ENCODE measurements at regions not wholly inside any gene's neighbourhood (a gene's known extent, or its start where the extent isn't known, plus 50 kb on each side); places are given as distances from the start of the nearest gene placed in this dataset.

DNA sequence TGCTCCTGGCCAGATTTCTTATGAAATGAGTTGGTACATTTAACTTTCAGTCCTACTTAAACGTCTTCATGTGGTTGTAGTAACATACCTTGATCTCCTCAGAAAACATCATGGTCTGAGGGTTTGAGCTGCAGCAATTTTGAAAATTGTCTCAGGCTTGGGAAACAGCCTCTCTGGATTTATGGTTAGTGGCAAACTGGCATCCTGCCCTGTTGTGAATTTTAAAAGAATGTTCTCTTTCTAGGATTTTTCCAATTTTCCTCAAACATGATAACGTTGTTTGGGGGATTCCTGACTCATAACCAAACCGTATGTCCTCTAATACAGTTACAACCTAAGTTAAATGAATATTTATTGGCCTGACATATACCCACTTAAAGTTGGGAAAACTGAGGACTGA, 624.4 kb downstream of the LMO4 start:
- no peak for DNase-seq (ENCODE audit: low spot score)

DNA sequence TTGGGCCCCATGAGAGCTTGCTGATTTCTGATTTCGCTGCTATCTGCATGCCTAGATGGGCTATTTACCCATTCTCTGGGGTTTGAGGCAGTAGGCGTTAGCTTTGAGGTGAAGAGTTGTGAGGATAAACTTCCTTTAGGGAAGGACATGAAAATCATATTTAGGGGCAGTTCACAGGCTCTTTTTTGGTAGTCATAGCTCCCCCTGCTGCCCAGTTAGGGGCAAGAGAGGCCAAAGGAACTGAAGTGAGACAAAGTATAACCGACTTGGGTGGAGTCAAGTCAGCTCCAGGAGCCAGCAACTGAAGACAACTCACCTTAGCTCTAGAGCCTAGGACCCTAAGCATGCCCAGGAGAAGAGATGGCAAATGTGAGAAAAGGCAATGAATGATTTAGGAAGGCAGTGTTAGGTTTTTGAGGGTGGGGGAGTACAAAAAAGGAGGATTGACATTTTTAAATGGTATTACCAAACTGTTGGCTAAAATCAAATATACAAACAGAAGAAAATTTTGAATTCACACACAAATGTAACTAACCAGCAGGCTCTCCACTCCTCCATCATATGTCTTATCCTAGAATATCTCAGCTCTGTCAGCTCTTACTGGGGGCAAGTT, 625.2 kb downstream of the LMO4 start:
- peak; percentile 65 for DNase-seq (ENCODE audit: low spot score)

DNA sequence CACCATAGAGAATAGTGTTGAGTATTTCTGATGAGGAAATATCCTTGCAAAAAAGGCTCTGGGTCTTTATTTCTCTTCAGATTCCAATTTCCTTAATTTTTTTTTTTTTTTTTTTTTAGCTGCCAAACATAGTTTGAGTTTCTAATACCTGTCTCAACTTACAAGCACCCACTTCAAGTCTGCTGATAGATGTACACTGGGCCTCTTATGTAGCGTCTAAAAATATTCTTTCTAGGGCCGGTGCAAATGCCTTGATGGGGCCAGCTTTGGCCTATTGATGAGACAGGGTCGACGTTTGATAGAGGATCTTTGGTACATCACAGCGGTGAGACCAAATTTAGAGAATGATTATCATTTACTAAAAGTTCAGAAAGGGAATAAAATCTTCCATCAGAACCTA, 626.4 kb downstream of the LMO4 start:
- no peak for DNase-seq (ENCODE audit: low spot score)

DNA sequence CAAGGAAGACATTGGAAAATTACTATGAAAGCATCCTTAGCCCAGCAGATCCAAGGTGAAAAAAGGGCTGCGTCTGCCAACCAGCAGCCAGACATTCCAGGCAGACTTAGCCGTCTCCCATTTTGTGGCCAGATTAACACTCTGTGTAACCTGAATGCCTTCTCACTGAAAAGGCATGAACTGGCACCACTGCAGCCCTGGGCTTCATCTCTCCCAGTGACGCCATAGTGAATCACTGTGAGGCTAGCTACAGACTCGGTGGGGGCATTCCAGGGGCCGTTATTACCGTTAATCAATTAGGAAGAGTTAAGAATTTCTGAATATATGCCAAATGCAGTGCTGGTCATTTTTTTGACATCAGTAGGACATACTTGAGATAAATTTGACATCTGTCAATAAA, 627.4 kb downstream of the LMO4 start:
- no peak for DNase-seq (ENCODE audit: low spot score)

DNA sequence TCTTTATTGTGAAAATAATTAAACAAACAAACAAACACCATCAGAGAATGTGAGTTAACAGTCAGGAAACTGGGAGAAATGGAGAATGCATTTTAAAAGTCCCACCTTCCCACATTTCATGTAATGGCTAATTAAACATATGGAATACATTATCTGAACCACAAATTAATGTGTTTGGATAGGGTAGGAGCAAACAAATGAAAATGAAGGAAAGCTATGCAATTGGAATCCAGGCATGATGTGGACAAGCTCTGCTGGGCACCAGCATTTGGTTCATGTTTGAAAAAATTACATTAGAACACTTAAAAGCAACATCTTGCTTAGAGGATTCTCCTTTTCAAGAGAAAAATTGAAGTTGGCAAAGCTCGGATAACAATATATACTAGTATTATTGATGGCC, 628.1 kb downstream of the LMO4 start:
- no peak for DNase-seq (ENCODE audit: low spot score)

DNA sequence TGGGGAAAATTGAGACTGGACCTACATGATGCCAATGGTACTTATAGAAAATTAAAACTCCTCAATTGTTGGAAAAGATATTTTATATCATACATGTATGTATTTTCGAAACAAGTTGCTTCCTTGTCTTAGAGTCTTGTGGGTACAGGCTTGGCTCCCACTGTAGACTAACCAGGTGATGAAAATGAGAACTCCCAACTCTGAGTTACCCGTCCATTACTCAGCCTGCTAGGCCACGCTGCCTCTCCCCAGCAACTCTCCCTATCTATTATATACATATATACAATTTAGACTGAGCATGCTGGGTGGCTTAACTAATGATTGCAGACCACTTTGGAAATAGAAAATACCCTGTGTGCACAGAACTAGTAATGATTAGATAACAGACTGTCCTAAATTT, 628.7 kb downstream of the LMO4 start:
- no peak for DNase-seq (ENCODE audit: low spot score)

DNA sequence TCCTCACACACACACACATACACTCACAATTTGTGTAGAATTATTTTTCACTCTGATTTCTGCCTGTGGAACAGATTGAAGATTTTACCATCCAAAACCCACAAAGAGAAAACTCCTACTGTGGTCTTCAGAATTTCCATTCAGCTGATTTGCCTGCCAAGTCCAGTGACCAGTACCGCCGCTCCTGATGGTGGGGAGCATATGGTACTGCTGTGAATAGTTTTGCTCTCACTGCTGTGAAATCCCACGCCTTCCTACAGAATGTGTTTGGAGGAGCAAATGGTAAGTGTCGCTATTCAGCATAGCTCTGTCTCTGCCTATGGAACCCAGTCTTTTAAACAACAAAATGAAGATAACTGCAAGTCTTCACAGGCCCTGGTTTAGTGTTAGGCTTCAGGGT, 629.5 kb downstream of the LMO4 start:
- DNase-seq (ENCODE audit: low spot score), result no peak

DNA sequence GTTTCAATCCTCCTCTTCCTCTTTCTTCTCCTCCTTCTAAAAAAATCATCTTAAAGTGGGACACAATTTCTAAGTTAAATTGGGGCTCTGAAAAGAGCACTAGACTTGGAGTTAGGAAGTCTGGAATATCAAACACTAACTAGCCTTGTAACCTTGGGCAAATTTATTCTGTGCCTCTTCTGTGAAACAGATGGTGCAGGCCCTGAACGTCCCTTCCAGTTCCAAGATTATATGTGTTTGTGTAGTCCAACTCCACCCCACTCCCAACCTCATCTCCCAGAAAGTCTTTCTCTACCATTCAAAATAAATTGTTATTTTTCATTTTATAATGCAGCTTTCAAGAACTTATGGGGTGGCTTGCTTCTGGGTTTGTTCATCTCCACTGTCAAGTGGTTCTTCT, 630.0 kb downstream of the LMO4 start:
- no peak for DNase-seq (ENCODE audit: low spot score)

DNA sequence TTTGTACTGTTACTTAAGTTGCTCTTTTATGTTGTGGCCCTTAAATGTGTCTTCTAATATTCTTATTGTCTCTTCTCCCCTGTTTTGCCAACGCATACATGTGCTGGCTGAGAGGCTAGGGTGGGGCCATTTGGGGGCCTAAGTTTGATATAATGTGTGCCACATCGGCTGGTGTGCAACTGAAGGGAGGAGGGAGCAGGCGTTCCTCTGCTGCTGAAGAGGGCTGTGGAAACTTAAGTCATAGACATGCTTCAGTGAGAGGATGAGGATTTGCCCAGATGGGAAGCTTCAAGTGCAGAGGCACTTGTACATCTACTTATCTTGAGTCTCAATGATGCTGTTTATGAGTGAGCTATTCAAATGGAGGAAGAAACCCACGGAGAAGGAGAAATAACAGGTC, 630.6 kb downstream of the LMO4 start:
- no peak for DNase-seq (ENCODE audit: low spot score)

DNA sequence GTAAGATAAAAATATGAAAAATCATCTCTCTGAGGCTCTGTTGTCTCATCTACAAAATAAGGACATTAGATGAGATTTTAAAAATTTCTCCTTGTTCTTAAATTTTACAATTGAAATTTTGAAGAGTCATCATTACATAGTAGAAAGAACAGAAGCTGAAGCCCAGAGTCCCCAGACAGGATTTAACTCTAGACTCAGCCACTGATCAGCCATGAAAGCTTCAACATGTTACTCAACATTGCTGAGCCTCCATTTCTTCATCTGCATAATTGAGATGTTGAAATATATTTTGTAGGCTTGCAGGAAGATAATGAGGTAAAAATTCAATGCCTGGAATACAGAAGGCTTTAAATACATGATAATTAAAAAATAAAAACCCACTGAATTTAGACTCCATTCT, 633.3 kb downstream of the LMO4 start:
- no peak for DNase-seq (ENCODE audit: low spot score)

DNA sequence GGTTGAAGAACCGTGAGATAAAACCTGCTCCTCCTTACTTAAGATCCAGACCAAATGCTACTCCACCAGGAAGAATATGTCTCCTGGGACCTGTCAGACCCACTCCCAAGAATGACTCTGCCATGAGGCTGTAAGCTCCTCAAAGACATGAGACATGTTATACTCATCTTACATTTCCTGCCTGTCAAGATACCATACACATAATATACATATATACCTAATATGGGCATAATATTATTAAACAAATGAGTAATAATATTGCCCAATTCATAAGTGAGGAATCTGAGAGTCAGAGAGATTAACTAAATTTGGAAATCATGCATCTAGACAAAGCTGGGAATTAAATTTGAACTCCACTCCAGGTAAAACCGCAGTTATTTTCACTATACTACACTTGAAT, 634.9 kb downstream of the LMO4 start:
- no peak for DNase-seq (ENCODE audit: low spot score)

DNA sequence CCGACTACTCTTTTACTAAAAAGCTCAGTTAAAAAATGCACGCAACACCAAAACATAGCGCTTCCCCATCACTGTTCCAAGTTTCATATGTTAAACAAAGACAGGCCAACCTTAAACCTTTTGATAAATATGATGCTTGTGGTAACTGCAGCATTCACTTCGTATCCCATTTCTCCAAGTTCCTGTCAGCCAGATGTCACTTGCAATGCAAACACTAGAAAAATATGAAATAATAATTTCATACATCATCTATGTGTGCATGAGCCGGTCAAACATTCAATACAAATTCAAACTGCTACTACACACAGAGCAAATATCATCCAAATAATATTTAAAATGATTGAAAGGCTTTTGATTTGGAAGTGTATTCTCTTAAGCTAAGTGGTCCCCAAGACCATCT, 636.5 kb downstream of the LMO4 start:
- DNase-seq (ENCODE audit: low spot score), result no peak

DNA sequence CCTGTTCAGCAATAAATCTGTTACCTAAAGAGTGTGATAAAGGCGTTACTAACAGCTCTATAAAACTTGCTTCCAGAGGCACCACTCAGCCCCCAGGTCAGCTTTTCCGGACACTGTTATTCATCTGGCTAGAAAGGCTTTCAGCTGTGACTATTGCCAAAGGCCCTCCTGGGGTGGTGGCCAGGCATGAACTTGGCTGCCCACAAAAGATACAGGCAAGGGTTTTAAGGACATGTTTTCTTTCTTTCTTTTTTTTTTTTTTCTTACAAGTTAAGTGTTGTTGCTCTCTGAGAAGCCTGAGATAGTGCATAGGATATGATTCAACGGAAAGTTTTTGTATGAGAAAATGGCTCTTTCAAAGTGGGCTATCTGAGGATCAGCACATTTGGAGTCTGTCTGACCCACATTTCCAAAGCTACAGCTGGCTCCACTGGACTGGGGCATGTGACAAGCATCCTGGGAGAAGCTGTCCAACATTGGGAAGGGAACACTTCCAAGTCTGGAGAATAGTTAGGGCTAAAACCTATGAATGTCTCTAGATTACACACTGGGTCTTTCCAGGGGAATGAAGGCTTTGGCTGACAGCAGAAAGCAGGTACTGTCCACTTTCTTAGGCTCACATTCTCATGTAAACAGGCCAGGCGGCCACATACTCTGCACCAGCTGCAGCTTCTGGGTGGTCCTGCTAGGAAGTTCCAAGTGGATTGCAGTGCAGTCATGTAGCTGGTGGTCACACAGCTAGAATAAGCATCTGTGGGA, 639.7 kb downstream of the LMO4 start:
- DNase-seq (ENCODE audit: low spot score), result no peak

DNA sequence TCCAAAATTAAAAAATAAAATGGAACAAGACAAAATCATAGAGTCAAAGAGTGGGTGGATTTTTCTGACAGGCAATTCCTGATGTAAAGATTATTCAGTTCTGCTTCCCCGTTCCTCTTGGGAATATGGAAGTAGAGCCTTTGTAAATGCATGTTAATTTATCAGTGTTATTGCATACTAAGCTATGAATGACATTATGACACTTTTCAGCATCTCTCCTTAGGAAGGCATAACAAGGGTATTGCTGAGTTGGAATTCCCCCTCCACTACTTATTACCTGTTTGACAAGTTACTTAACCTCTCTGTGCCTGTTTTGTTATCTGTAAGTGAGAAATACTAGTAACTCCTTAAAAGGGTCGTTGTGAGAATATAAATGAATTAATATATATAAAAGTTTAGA, 640.4 kb downstream of the LMO4 start:
- DNase-seq (ENCODE audit: low spot score), result no peak

DNA sequence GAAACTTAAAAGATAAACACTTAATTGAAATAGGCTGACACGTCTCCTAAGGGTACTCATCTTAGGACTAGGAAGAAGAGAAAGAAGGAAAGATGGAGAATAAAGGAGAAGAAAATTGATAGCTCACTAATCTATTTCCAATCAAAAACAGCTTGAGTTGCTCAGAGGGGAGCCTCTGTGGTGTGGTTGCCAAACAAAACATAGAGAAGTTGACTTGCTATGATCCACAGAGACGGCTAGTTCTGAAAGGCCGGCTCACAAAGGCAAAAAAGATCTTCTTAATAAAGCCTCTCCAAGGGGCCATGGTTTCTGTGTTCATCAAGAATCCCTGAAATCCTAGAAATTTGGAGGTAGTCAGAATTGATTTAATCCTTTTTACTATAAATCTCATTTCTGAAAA, 644.1 kb downstream of the LMO4 start:
- no peak for DNase-seq (ENCODE audit: low spot score)

DNA sequence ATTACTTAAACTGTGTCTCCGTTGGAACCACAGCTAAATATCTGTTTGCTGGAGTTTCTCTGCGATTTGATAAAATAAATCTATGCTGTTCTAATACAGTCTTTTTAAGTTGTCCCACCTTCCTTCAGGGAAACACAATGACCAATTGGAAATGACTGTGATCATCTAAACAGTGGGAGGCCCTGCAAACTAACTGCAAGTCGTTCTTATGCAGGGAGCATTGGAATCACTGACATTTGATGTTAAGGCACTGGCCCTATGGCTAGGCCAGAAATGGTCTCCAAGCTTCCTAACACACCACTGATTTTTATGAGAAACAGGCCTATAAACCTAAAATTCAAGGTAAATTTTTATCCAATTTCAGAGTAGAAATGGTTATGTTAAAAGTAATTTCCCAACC, 645.2 kb downstream of the LMO4 start:
- DNase-seq (ENCODE audit: low spot score), result no peak

DNA sequence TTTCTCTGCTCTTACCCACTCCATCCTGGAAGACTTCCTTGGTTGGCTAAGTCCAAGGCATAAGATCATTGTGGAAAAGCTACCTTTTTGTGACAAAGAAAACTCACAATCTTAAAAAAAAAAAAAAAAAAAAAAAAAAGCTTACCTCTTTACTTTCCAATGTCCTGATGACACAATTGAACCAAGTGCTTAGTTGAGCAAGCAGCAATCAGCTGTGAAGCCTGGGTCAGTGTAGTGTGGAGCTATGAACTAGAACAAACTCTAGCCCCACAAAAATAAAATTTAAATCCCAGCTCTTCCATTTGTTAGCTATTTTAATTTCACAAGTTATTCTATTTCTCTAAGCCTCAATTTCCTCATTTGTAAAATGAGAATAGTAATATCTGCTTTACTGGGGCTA, 647.6 kb downstream of the LMO4 start:
- DNase-seq (ENCODE audit: low spot score), result no peak

DNA sequence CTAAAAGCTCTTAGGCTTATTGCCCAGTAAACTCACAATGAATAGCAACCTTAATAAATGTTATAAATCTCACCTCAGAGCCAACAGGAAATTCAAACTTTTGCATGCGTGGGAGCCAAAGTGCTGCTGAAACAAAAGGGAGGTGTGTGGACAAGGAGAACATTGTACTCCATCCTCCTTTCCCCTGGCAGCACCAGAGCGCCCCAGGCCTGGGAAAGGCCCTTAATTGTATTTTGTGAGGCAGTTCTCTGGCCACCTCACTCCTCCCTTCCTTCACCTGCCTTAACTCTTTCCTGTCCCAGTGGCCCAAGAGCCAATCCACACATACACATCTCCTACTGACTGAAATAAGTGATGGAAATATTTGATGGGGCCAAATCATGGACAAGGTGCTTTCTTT, 648.5 kb downstream of the LMO4 start:
- no peak for DNase-seq (ENCODE audit: low spot score)

DNA sequence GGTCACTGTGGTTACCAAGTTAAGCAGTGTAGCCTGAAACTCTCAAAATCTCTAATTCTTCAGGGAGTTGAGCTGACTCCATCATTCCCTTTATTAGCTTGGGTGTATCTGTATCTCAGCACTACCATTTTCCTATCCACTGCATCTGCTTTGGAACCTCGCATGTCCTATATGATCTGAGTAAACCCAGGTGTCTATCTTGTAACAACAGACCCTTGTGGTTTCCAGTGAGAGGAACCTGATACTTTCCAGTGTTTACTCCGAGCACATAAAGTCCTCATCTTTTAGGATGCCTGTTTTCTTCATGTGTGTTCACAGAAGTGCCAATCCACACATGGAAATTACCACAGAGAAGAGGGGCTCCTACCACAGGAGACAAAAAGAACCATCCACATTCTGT, 650.4 kb downstream of the LMO4 start:
- peak; percentile 57 for DNase-seq (ENCODE audit: low spot score)

DNA sequence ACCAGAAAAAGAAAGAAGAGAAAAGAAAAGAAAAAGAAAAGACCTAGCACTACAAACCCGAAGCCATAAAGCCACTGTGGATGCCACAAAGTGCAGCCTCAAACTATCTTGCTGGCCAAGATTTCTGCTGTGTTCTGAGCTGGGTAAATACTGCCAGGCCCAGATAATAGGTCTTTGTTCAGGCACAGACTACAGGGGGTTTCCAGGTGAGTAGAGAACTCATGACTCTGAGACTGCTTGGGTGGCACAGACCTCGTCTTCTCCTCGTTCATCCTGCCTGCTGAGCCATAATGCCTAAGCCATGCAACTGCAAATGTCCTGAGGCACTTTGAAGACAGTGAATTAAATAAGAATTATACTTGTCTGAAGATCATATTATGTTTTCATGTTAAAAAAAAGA, 651.8 kb downstream of the LMO4 start:
- no peak for DNase-seq (ENCODE audit: low spot score)

DNA sequence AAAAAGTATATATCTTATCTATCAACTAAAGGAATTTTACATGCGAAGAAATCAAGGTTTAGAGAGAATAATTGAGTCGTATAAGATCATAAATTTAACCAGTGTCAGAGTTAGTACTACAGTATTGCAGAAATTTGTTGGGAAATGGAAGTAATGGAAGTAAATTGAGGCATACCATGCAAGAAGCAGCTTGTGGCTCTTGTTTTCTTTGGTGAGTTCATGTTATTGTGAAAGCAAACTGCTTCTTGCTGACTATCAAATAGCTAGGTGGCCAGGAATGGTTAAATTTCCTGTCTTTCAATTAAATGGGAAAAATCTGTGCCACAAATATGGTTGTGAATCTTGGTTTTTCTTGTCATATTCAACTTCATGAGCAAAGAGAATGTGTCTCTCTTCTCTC, 652.7 kb downstream of the LMO4 start:
- no peak for DNase-seq (ENCODE audit: low spot score)

DNA sequence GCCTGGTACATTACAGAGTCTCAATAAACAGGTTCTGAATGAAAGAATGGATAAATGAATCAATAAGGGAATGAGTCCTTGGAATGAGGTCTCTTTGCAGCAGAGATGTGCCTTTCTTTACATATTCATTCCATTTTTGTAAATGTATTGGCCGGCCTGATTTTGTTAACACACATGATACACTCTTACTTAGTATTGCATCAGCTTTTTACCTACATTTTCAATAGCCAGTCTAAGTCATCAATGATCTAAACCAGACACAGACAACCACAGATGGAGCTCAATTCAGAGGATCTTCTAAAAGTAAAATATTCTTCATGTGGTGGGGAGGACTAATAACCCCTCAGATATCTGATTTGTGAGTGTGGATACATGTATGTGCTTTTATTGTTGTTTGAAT, 653.1 kb downstream of the LMO4 start:
- no peak for DNase-seq (ENCODE audit: low spot score)

DNA sequence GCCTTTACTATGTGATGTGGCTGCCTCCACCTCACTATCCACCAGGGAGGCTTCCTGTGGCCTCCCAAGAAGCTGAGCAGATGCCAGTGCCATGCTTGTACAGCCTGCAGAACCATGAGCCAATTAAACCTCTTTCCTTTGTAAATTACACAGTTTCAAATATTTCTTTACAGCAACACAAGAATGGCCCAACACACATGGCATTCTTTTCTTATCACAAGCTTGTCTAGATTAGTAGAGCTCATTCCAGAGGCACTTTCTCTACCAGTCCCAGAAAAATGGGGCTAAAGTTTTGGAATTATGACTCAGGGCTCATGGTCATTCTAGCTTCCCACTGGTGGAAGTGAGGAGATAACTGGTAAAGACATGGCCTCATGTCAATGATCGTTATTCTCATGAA, 655.2 kb downstream of the LMO4 start:
- no peak for DNase-seq (ENCODE audit: low spot score)

DNA sequence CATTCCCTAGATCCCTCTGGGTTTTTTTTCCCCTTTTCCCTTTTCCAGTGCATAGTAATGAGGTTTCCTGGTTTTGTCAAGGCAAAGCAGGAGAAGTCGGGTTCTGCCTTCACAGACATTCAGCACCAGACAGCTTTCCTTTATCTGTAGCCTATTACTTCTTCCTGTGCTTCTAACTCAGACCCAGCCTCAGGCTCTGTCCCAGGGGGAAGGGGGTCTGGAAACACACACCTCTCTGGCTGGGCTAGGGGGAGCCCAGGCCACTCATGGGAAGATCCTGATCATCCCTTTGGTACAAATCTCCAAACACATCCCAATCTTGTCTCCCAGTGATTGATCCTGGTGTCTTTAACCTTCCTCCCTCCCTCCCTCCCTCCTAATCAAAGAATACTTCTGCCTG, 656.4 kb downstream of the LMO4 start:
- DNase-seq (ENCODE audit: low spot score), result no peak

All from SK-N-DZ (cell line).